ENCODE measurements at regions not wholly inside any gene's neighbourhood (a gene's known extent, or its start where the extent isn't known, plus 50 kb on each side); places are given as distances from the start of the nearest gene placed in this dataset.

GRCh38 chr18:78547817-78548216 lies 431.8 kb upstream of the SALL3 start:
- CTCF ChIA-PET, result no interaction called here
- no peaks in the 10 kb centered on the region for H3K4me1 Mint-ChIP-seq (ENCODE audit: insufficient read depth, unreplicated experiment)
- no peak for DNase-seq (ENCODE audit: unreplicated experiment)
- no peak for TF ChIP-seq CTCF (IDR thresholded peaks at IDR 0.05; ENCODE audit: unreplicated experiment)
- H3K9me3 Mint-ChIP-seq (ENCODE audit: unreplicated experiment), result peaks cover 38% of the 10 kb centered on the region
- POLR2A ChIA-PET, result no interaction called here
- no peak overlapping the region for H3K4me3 Mint-ChIP-seq (ENCODE audit: unreplicated experiment)
- no peaks in the 10 kb centered on the region for H3K36me3 Mint-ChIP-seq (ENCODE audit: insufficient read depth, unreplicated experiment)
- H3K27ac Mint-ChIP-seq (ENCODE audit: low read depth, unreplicated experiment), result no peak overlapping the region
- intact Hi-C loops (cut with micrococcal nuclease), result no loop called here
- H3K27me3 Mint-ChIP-seq (ENCODE audit: insufficient read depth, unreplicated experiment), result no peaks in the 10 kb centered on the region
- BruUV-seq (replicated peaks), result no TSS peak

GRCh38 chr18:78548261-78549058 lies 431.2 kb upstream of the SALL3 start:
- intact Hi-C loops (cut with micrococcal nuclease), result no loop called here
- Mint-ChIP-seq H3K9me3 (ENCODE audit: unreplicated experiment) (peaks cover 38% of the 10 kb centered on the region), H3K27me3 (ENCODE audit: insufficient read depth, unreplicated experiment) (no peaks in the 10 kb centered on the region), H3K4me3 (ENCODE audit: unreplicated experiment) (no peak overlapping the region), H3K36me3 (ENCODE audit: insufficient read depth, unreplicated experiment) (no peaks in the 10 kb centered on the region), H3K4me1 (ENCODE audit: insufficient read depth, unreplicated experiment) (no peaks in the 10 kb centered on the region), H3K27ac (ENCODE audit: low read depth, unreplicated experiment) (no peak overlapping the region)
- no TSS peak for BruUV-seq (replicated peaks)
- POLR2A ChIA-PET, result no interaction called here
- no peak for DNase-seq (ENCODE audit: unreplicated experiment)
- no peak for TF ChIP-seq CTCF (IDR thresholded peaks at IDR 0.05; ENCODE audit: unreplicated experiment)
- CTCF ChIA-PET, result no interaction called here

GRCh38 chr18:78549971-78550370 lies 429.6 kb upstream of the SALL3 start:
- Mint-ChIP-seq H3K4me3 (ENCODE audit: unreplicated experiment) (no peak overlapping the region), H3K36me3 (ENCODE audit: insufficient read depth, unreplicated experiment) (no peaks in the 10 kb centered on the region), H3K9me3 (ENCODE audit: unreplicated experiment) (peaks cover 39% of the 10 kb centered on the region), H3K4me1 (ENCODE audit: insufficient read depth, unreplicated experiment) (no peaks in the 10 kb centered on the region), H3K27me3 (ENCODE audit: insufficient read depth, unreplicated experiment) (no peaks in the 10 kb centered on the region), H3K27ac (ENCODE audit: low read depth, unreplicated experiment) (no peak overlapping the region)
- no peak for TF ChIP-seq CTCF (IDR thresholded peaks at IDR 0.05; ENCODE audit: unreplicated experiment)
- POLR2A ChIA-PET, result no interaction called here
- intact Hi-C loops (cut with micrococcal nuclease), result no loop called here
- no TSS peak for BruUV-seq (replicated peaks)
- CTCF ChIA-PET, result no interaction called here
- DNase-seq (ENCODE audit: unreplicated experiment), result no peak

- BruUV-seq (replicated peaks), result no TSS peak
- H3K9me3 Mint-ChIP-seq (ENCODE audit: unreplicated experiment), result peaks cover 44% of the 10 kb centered on the region
- H3K36me3 Mint-ChIP-seq (ENCODE audit: insufficient read depth, unreplicated experiment), result no peaks in the 10 kb centered on the region
Observed at GRCh38 chr18:78554944-78555608, 424.5 kb upstream of the SALL3 start.

More at GRCh38 chr18:78554944-78555608, 424.5 kb upstream of the SALL3 start:
- no peak for TF ChIP-seq CTCF (IDR thresholded peaks at IDR 0.05; ENCODE audit: unreplicated experiment)
- ChIA-PET CTCF (no interaction called here), POLR2A (no interaction called here)
- H3K27me3 Mint-ChIP-seq (ENCODE audit: insufficient read depth, unreplicated experiment), result no peaks in the 10 kb centered on the region
- no peaks in the 10 kb centered on the region for H3K4me1 Mint-ChIP-seq (ENCODE audit: insufficient read depth, unreplicated experiment)
- intact Hi-C loops (cut with micrococcal nuclease), result no loop called here
- H3K4me3 Mint-ChIP-seq (ENCODE audit: unreplicated experiment), result no peak overlapping the region
- no peak overlapping the region for H3K27ac Mint-ChIP-seq (ENCODE audit: low read depth, unreplicated experiment)
- no peak for DNase-seq (ENCODE audit: unreplicated experiment)

All from MCF 10A (cell line).